C4-2B (cell line): ENCODE measurements at regions not wholly inside any gene's neighbourhood (a gene's known extent, or its start where the extent isn't known, plus 50 kb on each side); places are given as distances from the start of the nearest gene placed in this dataset.

ENCODE experiments used
- ZFX ChIP-seq: fragments of 450-650 bp; IDR thresholded peaks from 2 replicates; pipeline ENCODE4 v1.6.1; 2017
- TF ChIP-seq, protein P1 (sequence below): fragments of 450-650 bp; conservative IDR thresholded peaks from 2 replicates; pipeline ENCODE4 v1.5.1; 2017; ENCODE audit warnings: mild to moderate bottlenecking

DNA sequence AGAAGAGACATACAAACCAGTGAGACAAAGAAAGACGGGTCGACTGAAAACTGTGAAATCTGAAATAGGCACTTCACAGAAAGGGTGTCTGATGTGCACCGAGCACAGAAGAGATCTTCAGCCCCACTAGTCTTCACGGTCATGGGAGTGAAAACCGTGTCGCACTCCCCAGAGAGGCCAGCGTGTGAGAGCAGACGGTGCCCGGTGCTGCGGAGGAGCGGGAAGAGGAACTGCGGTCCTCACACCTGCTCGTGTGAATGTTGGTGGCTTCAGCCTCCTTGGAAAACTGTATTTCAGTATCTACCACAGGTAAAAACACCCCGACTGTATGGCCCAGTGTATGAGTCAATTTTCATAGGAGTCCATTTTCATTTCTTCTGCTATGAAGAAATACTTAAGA lies 382.9 kb downstream of the BRD1 start:
- TF ChIP-seq, protein P1, sequence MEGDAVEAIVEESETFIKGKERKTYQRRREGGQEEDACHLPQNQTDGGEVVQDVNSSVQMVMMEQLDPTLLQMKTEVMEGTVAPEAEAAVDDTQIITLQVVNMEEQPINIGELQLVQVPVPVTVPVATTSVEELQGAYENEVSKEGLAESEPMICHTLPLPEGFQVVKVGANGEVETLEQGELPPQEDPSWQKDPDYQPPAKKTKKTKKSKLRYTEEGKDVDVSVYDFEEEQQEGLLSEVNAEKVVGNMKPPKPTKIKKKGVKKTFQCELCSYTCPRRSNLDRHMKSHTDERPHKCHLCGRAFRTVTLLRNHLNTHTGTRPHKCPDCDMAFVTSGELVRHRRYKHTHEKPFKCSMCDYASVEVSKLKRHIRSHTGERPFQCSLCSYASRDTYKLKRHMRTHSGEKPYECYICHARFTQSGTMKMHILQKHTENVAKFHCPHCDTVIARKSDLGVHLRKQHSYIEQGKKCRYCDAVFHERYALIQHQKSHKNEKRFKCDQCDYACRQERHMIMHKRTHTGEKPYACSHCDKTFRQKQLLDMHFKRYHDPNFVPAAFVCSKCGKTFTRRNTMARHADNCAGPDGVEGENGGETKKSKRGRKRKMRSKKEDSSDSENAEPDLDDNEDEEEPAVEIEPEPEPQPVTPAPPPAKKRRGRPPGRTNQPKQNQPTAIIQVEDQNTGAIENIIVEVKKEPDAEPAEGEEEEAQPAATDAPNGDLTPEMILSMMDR: no peak
- no peak for TF ChIP-seq ZFX
